GM21447 (cell line): ENCODE measurements at regions not wholly inside any gene's neighbourhood (a gene's known extent, or its start where the extent isn't known, plus 50 kb on each side); places are given as distances from the start of the nearest gene placed in this dataset.
"Not testable (repeated sequence)": the region's sequence is repeated elsewhere in the genome, so short reads cannot be mapped to it uniquely, and the experiment has no call there.

Experiments
- ATAC-seq: cut with Tn5 transposase; IDR thresholded peaks from one replicate; pipeline ENCODE4 v1.9.1; 2021; ENCODE audit not compliant: unreplicated experiment

DNA sequence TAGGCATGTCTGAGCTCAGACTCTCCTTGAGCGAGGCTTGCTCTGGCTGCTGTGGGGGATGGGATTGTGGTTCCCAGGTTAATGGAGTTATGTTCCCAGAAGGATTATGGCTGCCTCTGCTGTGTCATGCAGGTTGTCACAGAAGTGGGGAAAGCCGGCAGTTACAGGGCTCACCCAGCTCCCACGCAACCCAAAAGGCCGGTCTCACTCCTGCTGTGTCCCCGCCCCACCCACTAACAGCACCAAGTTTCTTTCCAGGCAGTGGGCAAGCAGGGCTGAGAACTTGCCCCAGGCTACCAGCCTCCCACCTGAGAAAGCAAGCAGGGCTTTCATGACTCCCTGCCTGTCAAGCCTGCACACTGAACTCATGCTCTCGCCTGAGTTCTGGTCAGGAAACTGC is 750.5 kb downstream of the FRK start:
- no peak for ATAC-seq

DNA sequence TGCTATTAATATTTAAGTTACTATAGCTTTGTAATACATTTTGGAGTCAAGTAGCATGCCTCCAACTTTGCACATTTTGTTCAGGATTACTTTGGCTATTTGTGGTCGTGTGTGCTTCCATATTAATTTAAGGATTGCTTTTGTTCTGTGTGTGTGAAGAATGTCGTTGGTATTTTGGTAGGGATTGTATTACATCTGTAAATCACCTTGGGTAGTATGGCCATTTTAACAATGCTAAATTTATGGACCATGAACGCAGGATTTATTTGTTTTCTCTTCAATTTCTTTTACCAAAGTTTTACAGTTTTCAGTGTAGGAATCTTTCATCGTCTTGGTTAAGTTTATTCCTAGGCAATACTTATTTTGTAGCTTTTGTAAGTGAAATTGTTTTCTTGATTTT is 758.0 kb downstream of the FRK start:
- ATAC-seq: no peak

DNA sequence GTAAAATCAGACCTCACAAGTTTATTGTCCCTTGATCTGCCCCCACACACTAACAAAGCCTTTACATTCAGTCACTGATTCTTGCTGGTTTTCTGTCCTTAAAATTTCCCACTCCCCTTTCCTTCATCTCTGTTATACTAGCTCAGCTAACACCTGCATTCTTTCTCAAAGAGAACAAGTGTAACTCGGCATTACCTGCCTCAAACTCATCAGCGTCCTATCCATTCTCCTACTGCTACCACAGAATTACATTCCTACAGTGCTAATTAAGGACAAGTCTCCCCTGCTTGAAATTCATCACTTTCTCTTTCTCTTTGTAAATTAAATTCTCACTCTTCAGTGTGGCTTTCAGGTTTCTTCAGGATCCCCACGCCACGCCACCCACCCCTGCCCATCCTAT is 773.2 kb downstream of the FRK start:
- ATAC-seq: no peak

DNA sequence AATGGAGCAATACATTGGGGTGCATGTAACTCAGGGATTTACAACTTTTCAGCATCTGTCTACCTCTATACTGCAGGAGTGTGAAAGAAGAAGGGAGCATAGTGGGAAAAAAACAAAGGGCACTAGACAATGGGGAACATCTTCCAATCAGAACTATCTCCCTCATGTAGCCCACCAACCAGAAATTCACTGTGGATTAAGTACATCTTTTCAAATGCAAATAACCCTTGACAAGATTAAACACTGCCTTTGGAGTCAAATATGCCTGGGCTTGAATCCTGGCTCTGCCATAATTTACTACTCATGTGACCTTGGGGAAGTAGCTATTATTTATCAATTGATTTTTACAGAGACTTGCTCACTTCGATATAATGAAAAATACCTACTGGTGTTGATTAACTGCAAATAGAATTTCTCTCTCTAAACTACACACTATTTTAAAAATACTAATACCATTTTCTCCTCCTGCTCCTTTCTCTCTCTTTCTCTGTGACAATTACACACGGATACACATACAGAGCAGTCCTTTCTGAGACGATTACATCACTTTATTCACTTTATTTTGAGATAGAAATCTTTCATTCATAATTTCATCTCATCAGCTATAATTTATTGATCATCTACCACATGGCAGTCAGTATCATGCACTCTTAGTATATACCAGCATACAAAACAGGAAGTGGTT is 783.7 kb downstream of the FRK start:
- no peak for ATAC-seq

DNA sequence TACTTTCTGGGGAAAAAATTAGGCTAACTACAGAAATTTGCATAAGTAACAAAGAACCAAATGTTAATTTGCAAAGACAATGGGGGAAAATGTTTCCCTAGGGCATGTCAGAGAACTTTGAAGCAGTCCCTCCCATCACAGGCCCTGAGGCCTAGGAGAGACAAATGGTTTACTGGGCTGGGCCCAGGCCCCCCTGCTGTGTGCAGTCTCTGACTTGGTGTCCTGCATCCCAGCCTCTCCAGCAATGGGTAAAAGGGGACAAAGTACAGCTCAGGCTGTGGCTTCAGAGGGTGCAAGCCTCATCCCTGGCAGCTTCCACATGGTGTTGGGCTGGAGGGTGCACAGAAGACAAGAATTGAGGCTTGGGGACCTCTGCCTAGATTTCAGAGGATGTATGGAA is 788.4 kb downstream of the FRK start:
- no peak for ATAC-seq

DNA sequence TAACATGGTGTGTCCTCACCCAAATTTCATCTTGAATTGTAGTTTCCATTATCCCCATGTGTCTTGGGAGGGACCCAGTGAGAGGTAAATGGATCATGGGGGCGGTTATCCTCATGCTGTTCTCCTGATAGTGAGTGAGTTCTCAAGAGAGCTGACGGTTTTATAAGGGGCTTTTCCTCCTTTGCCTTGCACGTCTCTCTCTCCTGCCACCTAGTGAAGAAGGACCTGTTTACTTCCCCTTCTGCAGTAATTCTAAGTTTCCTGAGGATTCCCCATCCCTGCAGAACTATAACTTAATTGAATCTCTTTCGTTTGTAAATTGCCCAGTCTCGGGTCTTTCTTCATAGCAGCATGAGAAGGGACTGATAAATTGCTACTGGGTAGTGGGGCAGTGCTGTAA is 789.3 kb downstream of the FRK start:
- ATAC-seq: no peak

DNA sequence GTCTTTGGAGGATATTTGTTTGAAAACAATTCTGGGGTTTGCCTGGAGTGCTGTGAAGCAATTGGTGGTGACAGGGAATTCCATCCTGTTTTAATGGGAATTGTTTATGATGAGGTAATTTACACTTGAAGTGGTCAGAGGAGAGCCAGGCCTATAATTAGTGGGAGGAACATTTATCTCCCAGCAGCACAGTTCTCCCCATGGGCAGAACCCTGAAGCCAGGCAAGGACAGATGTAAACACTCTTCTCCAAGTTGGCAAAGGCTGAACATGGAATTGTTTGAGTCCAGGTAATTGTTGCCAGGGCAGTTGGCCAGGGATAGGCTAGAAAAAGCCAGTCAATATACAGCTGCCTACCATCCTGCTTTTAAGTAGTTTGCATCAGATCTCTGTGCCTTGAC is 789.7 kb downstream of the FRK start:
- no peak for ATAC-seq

DNA sequence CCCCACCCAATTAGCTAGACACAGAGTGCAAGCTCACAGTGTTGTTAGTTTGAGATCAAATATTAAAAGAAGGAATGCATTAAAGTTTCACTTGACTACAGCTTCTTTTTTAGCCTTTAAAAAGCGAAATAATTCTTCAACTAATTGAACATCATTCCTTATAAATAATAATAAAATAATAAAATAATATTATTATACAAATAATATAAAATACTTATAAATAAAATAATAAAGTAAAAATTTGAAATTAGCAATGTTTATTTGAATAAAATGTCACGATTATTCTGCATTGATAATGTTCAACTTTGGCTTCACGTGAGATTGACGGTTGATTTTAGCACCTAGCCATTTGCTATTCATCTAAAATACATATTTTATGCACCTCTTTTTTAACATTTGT is 819.3 kb downstream of the FRK start:
- no peak for ATAC-seq

DNA sequence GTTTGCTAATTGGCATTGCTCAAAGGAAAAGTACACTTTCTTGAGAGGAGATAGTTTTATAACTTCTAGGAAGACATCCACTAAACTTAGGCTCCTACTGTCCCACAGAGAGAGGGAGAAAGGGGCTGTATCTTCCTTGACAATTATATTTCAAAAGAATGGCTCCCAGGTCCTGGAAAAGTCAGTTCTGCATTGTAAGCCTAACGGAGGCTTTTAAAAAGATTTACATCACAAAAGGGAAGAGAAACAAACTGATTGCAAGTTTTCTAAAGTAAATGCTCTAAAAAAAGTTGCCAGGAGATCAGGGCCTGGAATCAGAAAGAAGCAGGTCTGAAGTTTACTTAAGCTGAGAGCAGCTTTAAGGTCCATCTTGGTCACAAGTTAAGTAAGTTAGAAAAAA is 839.5 kb downstream of the FRK start:
- no peak for ATAC-seq

DNA sequence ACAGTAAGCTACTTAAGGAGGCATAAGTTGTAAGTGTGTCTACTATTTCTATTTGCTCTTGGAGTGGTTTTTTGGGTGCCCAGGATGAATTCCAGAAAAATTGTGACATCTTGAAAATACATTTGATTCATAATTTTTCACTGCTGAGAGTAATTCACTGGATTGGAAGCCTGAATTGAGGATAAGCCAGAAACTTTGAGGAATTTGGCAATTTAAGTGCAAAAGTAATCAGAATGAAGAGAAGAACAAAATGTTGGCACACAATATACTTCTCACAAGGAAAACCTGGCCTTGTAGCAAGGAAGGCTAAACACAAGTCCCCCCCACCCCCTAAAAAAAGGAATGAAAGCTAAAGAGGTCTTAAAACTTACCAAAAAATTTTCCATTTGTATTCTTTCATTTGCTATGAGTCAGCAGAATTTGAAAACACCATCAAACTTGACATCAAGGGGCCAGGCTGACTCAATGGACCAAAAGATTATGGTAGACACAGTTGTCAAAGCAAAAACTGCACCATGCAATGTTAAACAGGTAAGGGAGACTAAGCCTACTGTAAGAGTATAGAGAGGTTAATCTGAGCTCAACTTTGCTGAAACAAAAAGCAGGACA is 840.0 kb downstream of the FRK start:
- no peak for ATAC-seq

DNA sequence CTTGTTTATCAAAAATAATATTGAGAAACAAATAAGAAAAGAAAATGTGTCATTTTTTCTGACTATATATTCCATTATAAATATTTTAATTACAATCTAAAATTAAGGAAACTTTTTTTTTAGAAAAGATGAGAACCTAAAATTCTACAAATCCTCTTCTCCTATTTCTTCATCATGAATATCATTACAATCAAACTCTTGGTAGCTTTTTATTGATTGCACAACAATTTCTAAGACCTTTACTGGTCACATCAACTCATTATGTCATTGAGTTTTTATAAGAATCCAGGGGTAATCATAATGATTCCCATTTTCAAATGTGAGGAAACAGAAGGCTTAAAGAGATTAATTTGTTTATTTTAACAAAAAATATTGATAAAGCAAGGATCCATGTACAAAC is 841.0 kb downstream of the FRK start:
- ATAC-seq: no peak

DNA sequence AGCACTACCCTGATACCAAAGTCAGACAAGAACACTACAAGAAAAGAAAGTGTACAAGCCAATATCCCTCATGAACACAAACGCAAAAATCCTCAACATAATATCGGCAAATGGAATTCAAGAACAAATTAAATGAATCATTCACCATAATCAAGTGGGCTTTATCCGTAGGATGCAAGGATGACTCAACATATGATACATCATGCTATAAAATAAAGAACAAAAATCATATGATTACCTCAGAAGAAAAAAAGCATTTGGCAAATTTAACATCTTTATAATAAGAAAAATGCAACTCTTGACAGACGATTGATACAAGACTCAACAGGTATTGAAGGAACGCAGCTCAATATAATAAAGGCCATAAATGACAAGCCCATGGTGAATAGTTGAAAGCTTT is 843.9 kb downstream of the FRK start:
- ATAC-seq: no peak

DNA sequence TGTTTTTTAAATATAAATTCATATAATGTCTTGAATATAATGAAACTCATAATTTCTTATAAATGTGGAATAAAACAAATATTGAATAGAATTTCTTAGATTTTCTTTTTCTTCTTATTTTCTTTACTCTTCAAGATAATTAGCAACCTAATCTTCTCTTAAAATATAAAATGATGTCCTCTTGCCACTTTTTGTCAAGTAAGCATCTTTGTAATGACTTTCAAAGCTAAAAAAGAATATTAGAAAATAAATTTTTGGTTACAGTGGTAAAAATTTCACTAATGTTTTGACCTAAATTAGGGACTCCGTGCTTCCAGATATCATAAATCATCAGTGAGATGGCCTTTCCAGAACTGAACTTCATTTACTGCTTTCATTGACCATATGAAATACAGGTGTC is 846.4 kb downstream of the FRK start:
- ATAC-seq: no peak

DNA sequence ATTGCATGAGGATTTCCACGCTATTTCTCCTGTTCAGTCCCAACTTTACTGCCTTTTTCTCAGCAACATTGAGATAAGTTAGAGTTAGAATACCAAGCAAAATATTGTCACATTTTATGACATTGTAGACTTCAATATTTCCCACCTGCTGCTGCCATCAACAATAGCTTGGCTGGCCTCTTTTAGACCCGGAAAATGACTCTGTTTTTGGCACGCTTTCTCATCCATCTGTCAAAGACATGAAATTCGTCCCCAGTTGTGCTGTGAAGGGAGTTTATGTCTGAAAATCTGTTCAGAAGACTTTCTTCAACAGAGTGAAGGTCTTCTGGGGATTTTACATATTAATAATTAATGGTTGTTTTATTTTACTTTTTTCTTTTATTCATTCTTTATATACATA is 857.3 kb downstream of the FRK start:
- no peak for ATAC-seq

DNA sequence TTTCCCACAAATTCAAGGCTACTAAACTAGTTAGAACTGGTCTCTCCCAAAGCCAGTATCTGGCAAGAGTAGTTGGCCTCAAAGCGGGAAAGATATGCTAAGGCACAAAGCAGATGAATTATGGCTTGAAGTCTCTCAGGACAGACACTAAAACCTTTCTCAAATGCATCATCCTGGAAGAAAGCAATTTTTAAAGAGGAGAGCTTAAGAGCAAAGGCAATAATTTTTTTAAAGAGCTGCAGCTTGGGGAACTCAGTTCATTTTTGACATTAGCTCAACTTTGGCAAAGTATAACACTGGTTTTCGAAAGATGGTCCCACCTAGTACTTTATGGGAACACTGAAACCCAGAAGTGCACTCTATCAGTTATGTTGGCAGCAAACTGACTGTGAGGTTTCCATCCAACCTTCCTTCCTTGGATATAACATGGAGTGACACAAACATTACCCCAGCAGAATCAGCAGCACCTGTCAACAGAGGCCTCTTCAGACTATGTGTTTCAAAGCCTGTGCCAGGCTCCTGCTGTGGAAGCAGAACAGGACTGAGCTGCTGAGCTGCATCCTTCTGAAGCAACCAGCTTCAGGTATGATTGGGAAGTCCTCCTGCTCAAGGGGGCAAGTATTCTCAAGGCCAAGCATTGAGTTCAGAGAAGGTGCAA is 852.3 kb upstream of the HS3ST5 start:
- ATAC-seq: no peak

DNA sequence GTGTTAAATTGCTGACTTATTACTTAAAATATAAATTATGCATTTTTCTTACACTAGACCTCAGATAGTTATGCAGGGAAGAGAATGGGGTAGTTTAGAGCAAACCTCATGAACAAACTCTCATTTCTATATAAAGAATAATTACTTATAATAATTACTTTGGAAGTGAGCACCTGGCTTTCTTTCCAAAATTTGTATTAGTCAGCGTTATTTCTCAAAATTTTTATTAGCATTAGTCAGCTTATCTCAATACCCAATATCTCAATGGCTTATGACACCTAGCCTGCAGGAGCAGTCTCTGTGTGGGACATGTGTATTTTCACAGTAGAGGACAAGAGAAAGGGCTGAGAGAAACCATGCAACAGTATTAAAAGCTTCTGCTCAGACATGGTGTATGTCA is 849.2 kb upstream of the HS3ST5 start:
- no peak for ATAC-seq

DNA sequence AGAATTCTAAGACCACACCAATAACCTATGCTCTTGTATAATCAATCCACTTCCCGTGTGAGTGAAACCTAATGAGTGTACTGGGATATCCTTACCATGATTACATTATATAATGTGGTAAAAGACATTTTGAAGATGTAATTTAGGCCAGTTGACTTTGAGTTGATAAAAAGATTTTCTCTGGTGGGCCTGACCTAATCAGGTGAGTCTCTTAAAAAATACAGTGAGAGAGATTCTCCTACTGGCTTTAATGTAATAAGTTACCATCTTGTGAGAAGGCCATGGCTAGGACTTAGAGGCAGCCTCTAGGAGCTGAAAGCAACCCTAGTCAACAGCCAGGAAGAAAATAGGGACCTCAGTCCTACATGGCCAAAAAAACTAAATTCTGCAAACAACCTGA is 847.7 kb upstream of the HS3ST5 start:
- ATAC-seq: no peak

DNA sequence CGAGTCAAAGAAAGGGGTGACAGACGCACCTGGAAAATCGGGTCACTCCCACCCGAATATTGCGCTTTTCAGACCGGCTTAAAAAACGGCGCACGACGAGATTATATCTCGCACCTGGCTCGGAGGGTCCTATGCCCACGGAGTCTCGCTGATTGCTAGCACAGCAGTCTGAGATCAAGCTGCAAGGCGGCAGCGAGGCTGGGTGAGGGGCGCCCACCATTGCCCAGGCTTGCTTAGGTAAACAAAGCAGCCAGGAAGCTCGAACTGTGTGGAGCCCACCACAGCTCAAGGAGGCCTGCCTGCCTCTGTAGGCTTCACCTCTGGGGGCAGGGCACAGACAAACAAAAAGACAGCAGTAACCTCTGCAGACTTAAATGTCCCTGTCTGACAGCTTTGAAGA is 832.6 kb upstream of the HS3ST5 start:
- not testable (repeated sequence) for ATAC-seq

DNA sequence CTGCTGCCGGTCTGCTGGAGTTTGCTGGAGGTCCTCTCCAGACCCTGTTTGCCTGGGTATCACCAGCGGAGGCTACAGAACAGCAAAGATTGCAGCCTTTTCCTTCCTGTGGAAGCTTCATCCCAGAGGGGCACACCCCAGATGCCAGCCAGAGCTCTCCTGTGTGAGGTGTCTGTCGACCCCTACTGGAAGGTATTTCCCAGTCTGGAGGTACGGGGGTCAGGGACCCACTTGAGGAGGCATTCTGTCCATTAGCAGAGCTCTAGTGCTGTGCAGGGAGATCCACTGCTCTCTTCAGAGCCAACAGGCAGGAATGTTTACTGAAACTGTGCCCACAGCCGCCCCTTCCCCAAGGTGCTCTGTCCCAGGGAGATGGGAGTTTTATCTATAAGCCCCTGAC is 823.1 kb upstream of the HS3ST5 start:
- ATAC-seq: not testable (repeated sequence)

DNA sequence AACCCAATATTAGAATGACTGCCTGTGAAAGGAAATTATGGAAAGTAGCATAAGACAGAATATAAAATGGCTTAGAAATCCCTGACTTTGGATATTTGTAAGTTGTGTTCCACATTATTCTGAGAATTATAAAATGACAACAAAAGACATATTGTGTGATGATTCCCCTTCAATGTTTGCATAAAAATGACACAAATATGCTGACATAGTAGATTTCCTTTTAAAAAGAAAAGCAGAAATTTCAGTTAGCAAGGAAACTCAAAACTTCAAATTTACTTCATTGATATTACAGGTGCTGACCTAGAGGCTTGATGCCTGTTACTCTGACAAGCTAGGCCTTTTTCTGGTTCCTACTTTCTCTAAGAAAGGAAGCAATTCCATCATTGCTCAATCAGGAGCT is 816.9 kb upstream of the HS3ST5 start:
- no peak for ATAC-seq

DNA sequence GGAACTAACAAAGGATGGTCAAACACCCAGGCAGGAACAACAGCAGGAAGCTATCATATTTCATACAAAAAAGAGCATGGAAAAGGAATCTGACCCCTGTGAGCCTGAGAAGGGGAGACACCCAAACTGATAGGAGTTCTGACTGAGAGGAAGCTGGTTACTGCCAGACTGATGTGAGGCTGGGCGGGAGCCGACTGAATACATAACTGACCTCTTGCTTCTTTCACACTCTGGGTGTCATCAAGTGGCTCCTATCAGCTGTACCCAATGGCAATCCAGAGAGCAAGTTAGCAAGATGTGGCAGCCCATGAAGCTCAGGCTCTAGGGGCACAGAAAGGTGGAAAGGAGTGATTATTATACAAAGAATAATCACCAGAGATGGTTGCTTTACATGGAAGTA is 795.1 kb upstream of the HS3ST5 start:
- no peak for ATAC-seq

DNA sequence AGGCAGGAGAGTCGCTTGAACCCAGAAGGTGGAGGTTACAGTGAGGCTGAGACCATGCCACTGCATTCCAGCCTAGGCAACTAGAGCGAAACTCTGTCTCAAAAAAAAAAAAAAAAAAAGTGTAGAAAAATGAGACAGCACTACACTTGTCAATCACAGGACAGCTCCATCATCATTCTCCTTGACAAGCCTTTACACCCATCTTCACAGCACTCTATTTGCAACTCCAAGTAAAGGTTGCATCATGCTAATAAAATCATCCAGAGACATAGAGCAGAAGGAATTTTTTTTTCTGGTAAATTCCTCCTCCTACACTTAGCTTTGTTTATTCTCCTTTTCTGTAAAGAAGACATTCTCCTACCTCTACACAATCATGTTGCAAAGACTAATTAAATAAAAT is 791.0 kb upstream of the HS3ST5 start:
- no peak for ATAC-seq
